Skeletal muscle tissue (tissue), 3 donors: ENCODE measurements at regions not wholly inside any gene's neighbourhood (a gene's known extent, or its start where the extent isn't known, plus 50 kb on each side); places are given as distances from the start of the nearest gene placed in this dataset.

Experiments
- H3K27ac ChIP-seq: one replicate; pipeline ENCODE4 v1.7.0; 2013; ENCODE audit warnings: mild to moderate bottlenecking, low read depth, low read length, inconsistent platforms
- H3K27me3 ChIP-seq, 3 donors: one replicate each; pipeline ENCODE4 v1.7.0; 2013; ENCODE audit warnings: low read length in 3 of 3; ENCODE audit not compliant: control insufficient read depth in 3 of 3, insufficient read depth in 3 of 3
- H3K36me3 ChIP-seq, 3 donors: one replicate each; pipeline ENCODE4 v1.7.0; 2013; ENCODE audit warnings: low read length in 3 of 3; ENCODE audit not compliant: control insufficient read depth in 3 of 3, insufficient read depth in 3 of 3
- H3K4me1 ChIP-seq, 3 donors: one replicate each; pipeline ENCODE4 v1.7.0; 2013; ENCODE audit warnings: low read length in 3 of 3, mild to moderate bottlenecking in 3 of 3; ENCODE audit not compliant: control insufficient read depth in 3 of 3, insufficient read depth in 3 of 3
- H3K4me3 ChIP-seq, 3 donors: one replicate each; pipeline ENCODE4 v1.7.0; 2013; ENCODE audit warnings: low read length in 3 of 3
- H3K9ac ChIP-seq, 3 donors: one replicate each; pipeline ENCODE4 v1.7.0; 2013; ENCODE audit warnings: low read length in 3 of 3, mild to moderate bottlenecking in 3 of 3, moderate library complexity in 2 of 3, low read depth in 1 of 3
- H3K9me3 ChIP-seq, 3 donors: one replicate each; pipeline ENCODE4 v1.7.0; 2013; ENCODE audit warnings: low read length in 3 of 3; ENCODE audit not compliant: control insufficient read depth in 3 of 3
- donor health status: Osteomylitis.

DNA sequence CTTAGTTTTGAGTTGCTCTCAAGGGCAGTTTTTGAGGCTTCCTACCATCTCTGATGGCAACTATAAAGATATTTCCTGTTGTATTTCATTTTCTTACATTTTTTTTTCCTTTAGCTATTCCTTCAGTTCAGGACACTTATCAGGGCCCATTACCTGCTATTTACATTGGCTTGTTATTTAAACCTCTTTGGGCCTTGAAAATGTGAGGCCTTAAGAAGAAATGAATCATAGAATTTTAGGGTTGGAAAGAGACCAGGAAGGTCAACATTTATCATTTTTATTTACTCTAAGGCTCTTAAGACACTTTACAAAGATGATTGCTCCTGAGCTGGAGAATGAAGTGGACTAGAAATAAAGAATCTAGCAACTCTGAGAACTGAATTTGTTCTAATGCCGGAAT, 335.2 kb downstream of the DTWD2 start:
- H3K9ac ChIP-seq, result no peak overlapping the region
- H3K9me3 ChIP-seq, result no peaks in the 10 kb centered on the region
- H3K27me3 ChIP-seq, result no peaks in the 10 kb centered on the region
- H3K4me3 ChIP-seq, result no peak overlapping the region
- H3K27ac ChIP-seq, result no peak overlapping the region
- H3K36me3 ChIP-seq, result no peaks in the 10 kb centered on the region
- no peaks in the 10 kb centered on the region for H3K4me1 ChIP-seq

DNA sequence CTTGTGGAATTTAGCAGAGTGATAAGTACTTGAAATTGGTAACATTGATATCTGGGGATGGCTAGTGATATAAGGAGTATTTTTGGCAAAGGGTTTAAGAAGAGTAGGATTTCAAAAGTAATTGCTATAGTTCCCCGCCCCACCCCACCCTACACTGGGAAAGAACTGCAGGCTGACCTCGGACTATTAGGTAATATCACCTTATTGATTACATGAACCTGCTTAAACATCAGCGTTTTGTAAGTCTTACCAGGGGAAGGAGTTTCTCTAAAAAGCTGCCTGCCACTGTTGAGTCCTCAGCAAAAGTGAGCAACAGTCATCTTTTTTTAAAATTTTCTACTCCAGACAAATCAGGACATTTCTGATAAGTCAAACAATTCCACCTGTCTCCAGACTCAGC, 337.3 kb downstream of the DTWD2 start:
- H3K9me3 ChIP-seq, result no peaks in the 10 kb centered on the region
- no peaks in the 10 kb centered on the region for H3K36me3 ChIP-seq
- no peak overlapping the region for H3K27ac ChIP-seq
- H3K9ac ChIP-seq, result no peak overlapping the region
- H3K4me1 ChIP-seq, result no peaks in the 10 kb centered on the region
- no peak overlapping the region for H3K4me3 ChIP-seq
- H3K27me3 ChIP-seq, result no peaks in the 10 kb centered on the region

DNA sequence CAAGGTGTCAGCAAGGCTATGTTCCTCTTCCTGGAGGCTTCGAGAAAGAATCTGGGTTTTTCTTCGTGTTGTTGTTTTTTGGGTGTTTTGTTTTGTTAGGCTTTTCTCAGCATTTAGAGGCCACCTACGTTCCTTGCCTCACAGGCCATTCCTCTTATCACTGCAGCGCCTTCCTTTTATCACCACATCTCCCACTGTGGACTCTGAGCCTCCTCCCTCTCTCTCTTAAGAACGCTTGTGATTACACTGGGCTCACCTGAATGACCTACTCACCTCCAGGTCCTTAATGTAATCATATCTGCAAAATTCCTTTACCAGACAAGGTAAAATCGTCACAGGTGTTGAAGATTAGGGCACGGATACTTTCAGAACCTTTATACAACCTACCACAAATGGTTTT, 340.8 kb downstream of the DTWD2 start:
- Histone ChIP-seq H3K4me1 (no peaks in the 10 kb centered on the region), H3K27ac (no peak overlapping the region), H3K27me3 (no peaks in the 10 kb centered on the region), H3K9ac (no peak overlapping the region), H3K36me3 (no peaks in the 10 kb centered on the region), H3K4me3 (no peak overlapping the region), H3K9me3 (no peaks in the 10 kb centered on the region)

DNA sequence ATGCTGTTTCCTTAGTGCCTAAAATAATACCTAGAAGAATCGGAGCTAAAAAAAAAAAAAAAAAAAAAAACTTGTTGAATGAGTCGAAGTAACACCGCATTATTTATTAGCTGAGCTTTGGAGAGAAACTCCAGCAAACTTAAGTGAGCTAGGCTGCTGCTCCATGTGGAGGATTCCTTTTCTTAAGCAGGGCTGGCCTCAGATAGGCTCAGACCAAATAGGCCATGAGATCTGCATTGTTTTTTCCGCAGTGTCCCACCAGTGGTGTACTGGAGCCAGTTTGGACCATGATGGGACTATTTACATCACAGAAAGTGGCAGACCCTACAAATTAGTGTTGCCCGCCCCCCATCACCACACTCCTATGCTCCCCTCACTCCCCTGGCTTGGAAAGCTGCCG, 341.4 kb downstream of the DTWD2 start:
- H3K9me3 ChIP-seq, result no peaks in the 10 kb centered on the region
- H3K4me3 ChIP-seq, result no peak overlapping the region
- H3K9ac ChIP-seq, result no peak overlapping the region
- H3K4me1 ChIP-seq, result no peaks in the 10 kb centered on the region
- no peaks in the 10 kb centered on the region for H3K36me3 ChIP-seq
- no peak overlapping the region for H3K27ac ChIP-seq
- no peaks in the 10 kb centered on the region for H3K27me3 ChIP-seq

DNA sequence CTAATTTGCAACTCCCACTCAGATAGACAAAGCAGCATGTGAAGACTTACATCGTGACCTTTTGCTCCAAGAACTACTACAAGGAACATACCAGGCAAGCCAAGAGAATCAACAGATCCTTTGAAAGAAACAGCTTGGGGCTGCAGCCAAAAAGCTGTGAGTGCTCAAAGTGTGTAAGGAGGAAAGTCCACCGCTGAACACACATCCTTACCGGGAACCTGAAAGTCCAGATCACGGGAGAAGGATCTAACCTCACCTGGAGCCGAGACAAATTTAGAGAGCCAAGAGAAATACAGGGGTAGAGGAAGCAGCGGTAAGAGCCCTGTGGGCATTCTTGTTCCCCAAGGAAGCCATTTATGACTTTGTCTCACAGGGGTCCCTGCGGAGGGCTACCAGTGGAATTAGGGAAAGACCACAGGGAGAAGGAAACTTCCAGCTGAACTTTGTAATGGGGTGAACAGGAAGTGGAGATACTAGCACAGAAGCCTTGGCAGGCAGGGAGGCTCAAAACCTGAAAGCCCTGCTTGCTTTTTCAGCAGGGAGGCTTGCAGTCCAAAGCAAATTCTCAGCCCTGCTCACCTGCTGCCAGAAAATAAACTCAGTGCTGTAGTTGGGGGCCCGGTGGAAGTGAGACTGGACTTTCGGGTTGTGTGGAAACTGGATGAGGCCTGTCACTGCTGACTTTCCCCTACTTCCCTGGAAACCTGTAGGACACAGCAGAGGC, 350.2 kb downstream of the DTWD2 start:
- Histone ChIP-seq H3K9ac (no peak overlapping the region), H3K9me3 (peaks cover 3 to 5% (median 4%) of the 10 kb centered on the region in 3 donors), H3K4me1 (no peaks in the 10 kb centered on the region), H3K27me3 (no peaks in the 10 kb centered on the region), H3K4me3 (no peak overlapping the region), H3K27ac (no peak overlapping the region), H3K36me3 (no peaks in the 10 kb centered on the region)

DNA sequence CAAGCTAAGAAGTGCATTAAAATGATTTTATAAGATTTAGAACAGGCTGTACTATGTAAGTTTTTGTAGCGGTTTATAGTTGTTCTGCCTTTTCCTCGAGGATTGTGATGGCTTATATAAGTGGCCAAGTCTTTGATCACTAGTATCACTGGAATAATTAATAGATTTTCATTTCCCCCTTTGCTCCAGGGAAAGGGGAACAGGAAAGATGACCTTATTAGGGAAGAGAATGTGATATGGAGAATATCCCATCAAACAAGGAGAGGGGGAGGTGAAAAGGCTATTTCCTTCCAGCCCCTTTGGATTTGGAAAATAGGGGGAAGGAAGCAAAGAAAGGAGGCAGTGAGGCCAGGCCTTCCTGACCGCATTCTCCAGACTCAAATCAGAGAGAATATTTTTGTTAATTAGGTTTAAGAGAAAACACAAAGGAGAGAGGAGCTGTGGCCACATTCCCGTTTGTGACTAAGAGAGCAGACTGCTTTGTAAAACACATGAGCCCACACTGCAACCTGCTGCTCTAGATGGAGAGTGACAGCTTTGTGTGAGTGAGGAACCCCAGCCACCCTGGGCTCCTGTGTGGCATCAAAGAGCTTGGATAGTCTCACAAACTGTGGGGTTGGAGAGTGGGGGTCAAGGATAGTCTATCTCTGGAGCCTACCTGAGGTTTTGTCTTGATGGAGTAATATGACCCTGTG, 359.5 kb downstream of the DTWD2 start:
- H3K4me3 ChIP-seq, result no peak overlapping the region
- no peak overlapping the region for H3K9ac ChIP-seq
- H3K27ac ChIP-seq, result no peak overlapping the region
- no peaks in the 10 kb centered on the region for H3K9me3 ChIP-seq
- no peaks in the 10 kb centered on the region for H3K27me3 ChIP-seq
- H3K36me3 ChIP-seq, result no peaks in the 10 kb centered on the region
- H3K4me1 ChIP-seq, result no peaks in the 10 kb centered on the region

DNA sequence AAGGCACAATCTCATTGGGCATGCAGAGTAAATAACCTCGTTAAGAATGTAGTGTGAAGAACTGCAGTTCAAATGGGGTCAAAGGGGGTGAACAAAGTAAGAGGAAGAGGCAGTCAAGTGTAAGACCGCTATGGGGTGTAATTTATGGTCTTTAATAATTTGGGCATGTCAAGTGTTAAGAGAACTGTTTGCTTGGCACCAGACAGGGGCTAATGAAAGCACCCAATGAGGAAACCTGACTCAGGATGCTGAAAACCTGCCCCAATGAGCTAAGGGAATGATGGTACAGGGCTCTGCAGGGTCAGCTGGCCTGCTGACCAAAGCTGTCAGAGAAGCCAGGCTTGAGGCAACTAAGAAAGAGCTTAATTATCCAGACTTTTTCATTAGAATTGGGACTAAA, 368.1 kb downstream of the DTWD2 start:
- Histone ChIP-seq H3K4me1 (no peaks in the 10 kb centered on the region), H3K27ac (no peak overlapping the region), H3K4me3 (no peak overlapping the region), H3K36me3 (no peaks in the 10 kb centered on the region), H3K9ac (no peak overlapping the region), H3K27me3 (no peaks in the 10 kb centered on the region), H3K9me3 (no peaks in the 10 kb centered on the region)

DNA sequence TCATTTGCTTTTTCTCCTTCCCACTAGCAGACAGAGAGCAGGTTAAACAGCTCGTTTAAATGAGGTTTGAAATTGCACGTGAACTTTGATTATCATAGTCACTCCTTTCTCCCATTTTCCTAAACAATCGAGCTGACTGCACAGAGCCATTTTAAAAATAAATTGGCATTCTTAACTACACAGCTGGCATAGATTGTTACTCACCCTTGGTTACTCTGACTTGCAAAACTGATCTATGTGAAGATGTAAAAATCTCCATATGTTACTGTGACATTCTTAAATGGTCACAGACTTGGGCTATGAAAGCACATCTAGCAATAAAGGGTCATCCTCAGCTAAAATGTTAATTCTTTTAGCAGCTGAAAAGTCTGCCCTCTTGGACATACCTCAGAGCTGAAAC, 368.5 kb downstream of the DTWD2 start:
- H3K27ac ChIP-seq, result no peak overlapping the region
- H3K4me3 ChIP-seq, result no peak overlapping the region
- H3K9ac ChIP-seq, result no peak overlapping the region
- H3K27me3 ChIP-seq, result no peaks in the 10 kb centered on the region
- no peaks in the 10 kb centered on the region for H3K4me1 ChIP-seq
- no peaks in the 10 kb centered on the region for H3K9me3 ChIP-seq
- H3K36me3 ChIP-seq, result no peaks in the 10 kb centered on the region

DNA sequence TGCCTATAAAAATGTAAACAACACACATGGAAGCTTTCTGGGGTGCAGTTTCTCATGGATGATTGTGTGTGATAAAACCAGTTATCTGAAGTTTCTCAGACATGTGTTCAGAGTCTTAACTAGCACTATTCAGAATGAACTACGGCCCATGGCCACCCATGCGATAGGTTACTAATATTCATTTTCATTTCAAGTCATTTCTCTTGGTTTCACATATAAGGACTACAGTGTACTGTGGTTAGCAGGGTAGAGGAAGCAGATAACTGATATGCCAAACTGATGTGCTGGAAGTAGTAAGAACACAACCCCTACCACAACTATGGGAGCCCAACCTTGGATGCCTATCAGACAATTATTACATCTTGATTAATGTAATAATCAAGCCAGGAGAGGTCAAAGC, 372.1 kb downstream of the DTWD2 start:
- Histone ChIP-seq H3K9ac (no peak overlapping the region), H3K4me3 (no peak overlapping the region), H3K27ac (no peak overlapping the region), H3K9me3 (no peaks in the 10 kb centered on the region), H3K4me1 (no peaks in the 10 kb centered on the region), H3K36me3 (no peaks in the 10 kb centered on the region), H3K27me3 (no peaks in the 10 kb centered on the region)

DNA sequence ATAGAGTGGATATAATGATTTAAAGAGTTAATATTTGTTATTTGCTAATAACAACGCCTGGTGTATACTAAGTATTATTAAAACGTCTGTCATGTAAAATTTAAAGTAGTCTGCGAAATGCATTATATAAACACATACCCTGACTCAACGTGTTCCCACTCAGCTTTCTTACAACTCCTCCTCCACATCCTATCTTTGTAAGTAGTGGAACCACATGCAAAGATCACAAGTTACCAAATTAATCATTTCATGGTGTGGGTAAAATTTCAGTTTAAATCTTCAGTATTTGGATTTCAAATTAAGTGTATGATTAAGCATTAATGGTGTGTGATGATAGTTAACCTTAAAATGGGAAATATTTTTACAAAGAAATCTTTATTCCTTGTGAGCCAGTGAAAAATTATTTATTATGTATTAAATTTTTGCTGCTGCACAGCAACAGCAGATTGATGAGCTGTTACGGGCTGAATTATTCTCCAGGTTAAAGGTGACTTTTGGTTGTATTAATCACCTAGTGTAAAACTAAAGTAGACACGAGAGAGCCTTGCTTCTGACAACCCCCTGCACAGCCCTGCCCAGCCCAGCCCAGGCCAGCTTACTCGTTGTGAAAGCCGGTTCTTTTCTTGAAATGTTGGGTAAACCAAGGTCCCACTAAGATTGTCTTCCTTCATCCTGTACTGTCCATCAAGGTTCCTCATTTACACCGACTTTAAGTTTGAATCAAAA, 373.5 kb downstream of the DTWD2 start:
- no peaks in the 10 kb centered on the region for H3K4me1 ChIP-seq
- no peak overlapping the region for H3K27ac ChIP-seq
- no peaks in the 10 kb centered on the region for H3K27me3 ChIP-seq
- H3K9ac ChIP-seq, result no peak overlapping the region
- H3K9me3 ChIP-seq, result no peaks in the 10 kb centered on the region
- H3K4me3 ChIP-seq, result no peak overlapping the region
- H3K36me3 ChIP-seq, result no peaks in the 10 kb centered on the region
